ENCODE measurements at regions not wholly inside any gene's neighbourhood (a gene's known extent, or its start where the extent isn't known, plus 50 kb on each side); places are given as distances from the start of the nearest gene placed in this dataset.

GRCh38 chr16:51892293-51893007 is 654.5 kb downstream of the TOX3 start:
- DNase-seq, result no peak

- no peak for DNase-seq
Observed at GRCh38 chr16:51888534-51888933, 658.4 kb downstream of the TOX3 start.

- DNase-seq, result no peak
Observed at GRCh38 chr16:51888016-51888415, 658.9 kb downstream of the TOX3 start.

GRCh38 chr16:51886456-51886855 is 660.5 kb downstream of the TOX3 start:
- DNase-seq, result no peak

- DNase-seq, result no peak
Observed at GRCh38 chr16:51884773-51885172, 662.2 kb downstream of the TOX3 start.

- no peak for DNase-seq
Observed at GRCh38 chr16:51881731-51882130, 665.2 kb downstream of the TOX3 start.

GRCh38 chr16:51880776-51881175 is 666.2 kb downstream of the TOX3 start:
- DNase-seq, result no peak

GRCh38 chr16:51877686-51878085 is 669.3 kb downstream of the TOX3 start:
- no peak for DNase-seq

- DNase-seq, result no peak
Observed at GRCh38 chr16:51876934-51877333, 670.0 kb downstream of the TOX3 start.

- no peak for DNase-seq
Observed at GRCh38 chr16:51876601-51876875, 670.4 kb downstream of the TOX3 start.

GRCh38 chr16:51875834-51876600 is 670.9 kb downstream of the TOX3 start:
- no peak for DNase-seq

GRCh38 chr16:51872524-51872923 is 674.4 kb downstream of the TOX3 start:
- no peak for DNase-seq

GRCh38 chr16:51870296-51870854 is 676.6 kb downstream of the TOX3 start:
- no peak for DNase-seq

GRCh38 chr16:51869176-51869575 is 677.8 kb downstream of the TOX3 start:
- DNase-seq, result no peak

- no peak for DNase-seq
Observed at GRCh38 chr16:51868631-51869030, 678.3 kb downstream of the TOX3 start.

GRCh38 chr16:51867386-51868065 is 679.4 kb downstream of the TOX3 start:
- no peak for DNase-seq

GRCh38 chr16:51864575-51864974 is 682.4 kb downstream of the TOX3 start:
- DNase-seq, result no peak

- no peak for DNase-seq
Observed at GRCh38 chr16:51854401-51854951, 692.5 kb downstream of the TOX3 start.

GRCh38 chr16:51853586-51853985 is 693.4 kb downstream of the TOX3 start:
- no peak for DNase-seq

GRCh38 chr16:51852892-51853291 is 694.1 kb downstream of the TOX3 start:
- DNase-seq, result no peak

- DNase-seq, result no peak
Observed at GRCh38 chr16:51851111-51851510, 695.8 kb downstream of the TOX3 start.

GRCh38 chr16:51849715-51850114 is 697.2 kb downstream of the TOX3 start:
- no peak for DNase-seq

Data from hindlimb muscle (tissue), 1 donor.